NT2/D1 (cell line): ENCODE measurements at regions not wholly inside any gene's neighbourhood (a gene's known extent, or its start where the extent isn't known, plus 50 kb on each side); places are given as distances from the start of the nearest gene placed in this dataset.

Experiments used
- DNase-seq: peaks from one replicate; pipeline ENCODE4 v3.0.0-alpha.2; 2011; ENCODE audit warnings: low read depth, low spot score
- H3K27me3 ChIP-seq: 2 replicates; pipeline ENCODE4 v1.6.0; 2011; ENCODE audit warnings: mild to moderate bottlenecking; ENCODE audit not compliant: insufficient read length, insufficient read depth
- H3K36me3 ChIP-seq: 2 replicates; pipeline ENCODE4 v1.6.1; 2011; ENCODE audit warnings: mild to moderate bottlenecking, low read length, mixed read lengths; ENCODE audit not compliant: insufficient read depth, insufficient read length
- H3K4me1 ChIP-seq: 2 replicates; pipeline ENCODE4 v1.5.1; 2011; ENCODE audit not compliant: insufficient read depth, insufficient read length
- H3K4me3 ChIP-seq: 2 replicates; pipeline ENCODE4 v1.5.1; 2011; ENCODE audit warnings: low read depth; ENCODE audit not compliant: insufficient read length
- H3K9ac ChIP-seq: 2 replicates; pipeline ENCODE4 v1.6.0; 2011; ENCODE audit warnings: low read depth; ENCODE audit not compliant: insufficient read length
- H3K9me3 ChIP-seq: 2 replicates; pipeline ENCODE4 v1.5.1; 2011; ENCODE audit warnings: mild to moderate bottlenecking, low read length; ENCODE audit not compliant: insufficient read depth
- SUZ12 ChIP-seq: IDR thresholded peaks from 2 replicates; pipeline ENCODE4 v1.6.1; 2011; ENCODE audit not compliant: insufficient read length, insufficient read depth; ENCODE audit errors: extremely low read depth
- YY1 ChIP-seq: IDR thresholded peaks from 2 replicates; pipeline ENCODE4 v1.6.1; 2011; ENCODE audit not compliant: insufficient read length, insufficient read depth
- ZNF274 ChIP-seq: IDR thresholded peaks from 2 replicates; pipeline ENCODE4 v1.6.1; 2011; ENCODE audit warnings: mild to moderate bottlenecking, low read depth, low read length

DNA sequence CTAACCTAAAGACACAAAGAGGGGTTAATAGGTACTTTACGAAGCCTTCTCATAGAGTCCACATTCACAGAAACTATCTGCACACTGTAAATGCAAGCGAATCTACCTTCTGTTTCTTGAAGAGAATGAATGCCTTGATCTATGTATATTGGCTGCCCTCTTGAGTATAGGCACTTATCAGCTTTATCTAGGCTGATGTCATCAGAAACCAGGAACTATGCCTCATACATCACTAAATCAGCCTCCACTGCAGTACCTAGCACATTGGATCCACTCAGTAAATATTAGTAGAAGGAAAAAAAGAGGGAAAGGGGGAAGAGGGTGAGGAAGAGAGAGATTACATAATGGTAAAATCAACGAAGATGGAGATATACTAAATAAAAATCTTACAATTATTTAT is 477.1 kb downstream of the CAAP1 start:
- no peak for TF ChIP-seq YY1
- no peak for TF ChIP-seq SUZ12
- TF ChIP-seq ZNF274 = no peak
- DNase-seq = no peak
- no peaks in the 10 kb centered on the region for H3K4me1 ChIP-seq
- no peaks in the 10 kb centered on the region for H3K27me3 ChIP-seq
- no peak overlapping the region for H3K9ac ChIP-seq
- no peaks in the 10 kb centered on the region for H3K36me3 ChIP-seq
- no peak overlapping the region for H3K4me3 ChIP-seq
- no peaks in the 10 kb centered on the region for H3K9me3 ChIP-seq

DNA sequence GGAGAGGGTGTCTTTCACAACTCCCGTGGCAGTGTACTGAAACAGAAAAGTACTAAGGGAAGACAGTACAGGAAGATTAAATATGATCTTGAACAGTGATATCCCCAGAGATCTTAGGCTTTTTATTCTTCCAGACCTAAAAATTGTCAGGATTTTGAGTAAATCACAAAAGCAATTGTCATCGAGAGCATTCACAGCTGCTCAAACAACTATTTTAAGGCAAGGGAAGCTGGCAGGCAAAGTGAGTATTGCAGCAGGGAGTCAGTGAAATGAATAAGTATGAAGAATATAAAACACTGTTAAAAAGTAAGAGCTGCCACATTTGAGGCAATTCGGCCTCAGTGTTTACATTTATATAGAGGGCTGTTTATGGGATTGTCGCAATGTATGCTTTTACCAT is 479.0 kb downstream of the CAAP1 start:
- Histone ChIP-seq H3K9me3 (no peaks in the 10 kb centered on the region), H3K9ac (no peak overlapping the region), H3K4me1 (no peaks in the 10 kb centered on the region), H3K27me3 (no peaks in the 10 kb centered on the region), H3K36me3 (no peaks in the 10 kb centered on the region), H3K4me3 (no peak overlapping the region)
- TF ChIP-seq ZNF274 (no peak), YY1 (no peak), SUZ12 (no peak)
- no peak for DNase-seq

DNA sequence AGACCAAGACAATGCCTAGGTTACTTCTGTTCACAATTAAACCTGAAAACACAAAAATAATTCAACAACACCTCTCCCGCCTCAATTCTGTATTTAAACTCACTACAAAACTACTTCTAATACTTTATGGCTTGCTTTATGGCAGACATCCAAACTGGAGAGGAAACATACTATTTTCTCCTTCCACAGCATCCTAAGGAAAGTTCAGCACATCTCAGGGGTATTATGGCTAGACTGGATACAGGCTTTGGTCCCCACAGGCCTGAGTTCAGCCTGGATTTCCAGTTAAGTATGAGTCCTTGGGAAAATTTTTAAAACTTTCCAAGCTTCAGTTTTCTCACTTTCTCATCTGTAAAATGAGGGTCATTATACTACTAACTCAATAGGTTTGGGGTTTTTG is 480.2 kb downstream of the CAAP1 start:
- Histone ChIP-seq H3K36me3 (no peaks in the 10 kb centered on the region), H3K9ac (no peak overlapping the region), H3K4me1 (no peaks in the 10 kb centered on the region), H3K4me3 (no peak overlapping the region), H3K27me3 (no peaks in the 10 kb centered on the region), H3K9me3 (no peaks in the 10 kb centered on the region)
- DNase-seq = no peak
- no peak for TF ChIP-seq ZNF274
- TF ChIP-seq SUZ12 = no peak
- TF ChIP-seq YY1 = no peak

DNA sequence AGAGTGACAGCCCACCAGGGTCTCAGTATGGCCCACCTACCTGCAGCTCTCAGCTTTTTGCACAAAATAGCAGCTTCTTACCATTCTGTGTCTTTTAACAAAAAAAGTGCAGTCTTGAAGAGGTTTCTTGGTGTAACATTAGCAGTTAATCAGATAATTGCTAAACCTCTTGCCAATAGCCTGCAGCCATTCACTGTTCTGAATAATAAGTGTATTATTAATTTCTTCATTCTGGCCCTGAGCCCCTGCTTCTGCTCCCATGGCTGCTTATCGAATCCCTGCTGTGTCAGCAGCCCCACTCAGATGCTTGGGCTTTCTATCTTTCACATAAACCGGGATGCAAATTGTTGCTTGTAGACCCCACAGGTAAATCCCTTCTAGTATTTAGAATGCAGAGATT is 485.9 kb downstream of the CAAP1 start:
- Histone ChIP-seq H3K4me3 (no peak overlapping the region), H3K4me1 (no peaks in the 10 kb centered on the region), H3K27me3 (no peaks in the 10 kb centered on the region), H3K9ac (no peak overlapping the region), H3K9me3 (no peaks in the 10 kb centered on the region), H3K36me3 (no peaks in the 10 kb centered on the region)
- DNase-seq = no peak
- no peak for TF ChIP-seq SUZ12
- no peak for TF ChIP-seq YY1
- no peak for TF ChIP-seq ZNF274

DNA sequence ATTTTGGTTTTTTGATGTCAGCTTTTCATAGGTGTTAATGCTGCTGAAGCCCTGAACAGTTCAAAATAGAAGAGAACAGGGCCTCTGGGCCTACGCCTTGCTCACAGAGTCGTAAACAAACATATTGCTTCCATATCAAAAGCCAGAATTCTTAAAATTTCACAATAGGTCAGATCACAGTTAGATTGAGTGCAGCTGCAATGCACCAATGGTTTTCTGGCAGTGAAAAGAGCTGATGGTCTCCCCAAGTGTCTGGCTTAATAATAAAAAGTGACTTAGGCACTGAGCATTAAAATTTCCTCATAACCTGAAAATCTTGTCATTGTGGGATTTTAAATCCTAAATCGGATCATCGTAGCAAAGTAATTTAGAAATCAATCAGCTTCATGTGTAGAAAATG is 493.0 kb downstream of the CAAP1 start:
- Histone ChIP-seq H3K27me3 (no peaks in the 10 kb centered on the region), H3K4me3 (no peak overlapping the region), H3K4me1 (no peaks in the 10 kb centered on the region), H3K9ac (no peak overlapping the region), H3K36me3 (no peaks in the 10 kb centered on the region), H3K9me3 (no peaks in the 10 kb centered on the region)
- no peak for DNase-seq
- no peak for TF ChIP-seq YY1
- TF ChIP-seq ZNF274 = no peak
- TF ChIP-seq SUZ12 = no peak

DNA sequence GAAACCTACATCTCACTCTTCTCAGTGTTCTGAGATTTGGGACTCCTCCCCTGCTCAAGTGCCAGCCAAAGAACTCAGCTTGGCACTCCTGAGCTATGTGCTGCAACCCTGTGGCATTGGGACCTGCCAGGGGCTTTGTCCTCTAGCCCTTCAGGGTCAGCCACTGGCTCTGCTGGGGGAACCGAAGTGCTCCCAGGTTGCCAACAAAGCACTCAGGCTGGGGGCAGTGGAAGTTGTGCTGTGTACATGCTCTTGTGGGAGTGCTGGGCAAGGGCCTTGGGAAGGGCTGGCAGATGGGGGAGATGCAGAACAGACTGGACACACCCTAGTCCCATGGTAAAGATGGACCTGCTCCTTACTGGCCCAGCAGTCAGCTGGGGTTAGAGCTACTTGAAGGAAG is 498.6 kb downstream of the CAAP1 start:
- Histone ChIP-seq H3K27me3 (no peaks in the 10 kb centered on the region), H3K9me3 (peaks cover 20% of the 10 kb centered on the region; the same call in 1 of the 2 replicates), H3K36me3 (no peaks in the 10 kb centered on the region), H3K4me1 (no peaks in the 10 kb centered on the region), H3K4me3 (no peak overlapping the region), H3K9ac (no peak overlapping the region)
- TF ChIP-seq SUZ12 = no peak
- no peak for TF ChIP-seq YY1
- no peak for TF ChIP-seq ZNF274
- DNase-seq = no peak

DNA sequence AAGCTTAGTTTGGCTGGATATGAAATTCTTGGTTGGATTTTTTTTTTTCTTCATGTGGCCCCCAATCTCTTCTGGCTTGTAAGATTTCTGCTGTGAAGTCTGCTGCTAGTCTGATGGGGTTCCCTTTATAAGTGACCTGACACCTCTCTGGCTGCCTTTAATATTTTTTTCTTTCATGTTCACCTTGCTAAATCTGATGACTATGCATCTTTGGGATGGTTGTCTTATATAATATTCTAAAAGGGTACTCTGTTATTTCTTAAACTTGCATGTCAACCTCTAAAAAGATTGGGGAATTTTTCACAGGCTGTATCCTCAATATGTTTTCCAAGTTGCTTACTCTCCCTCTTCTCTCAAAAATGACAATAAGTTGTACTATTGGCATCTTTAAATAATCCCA is 500.0 kb downstream of the CAAP1 start:
- TF ChIP-seq ZNF274 = no peak
- no peak for TF ChIP-seq YY1
- TF ChIP-seq SUZ12 = no peak
- peaks cover 23% of the 10 kb centered on the region; the same call in 1 of the 2 replicates for H3K9me3 ChIP-seq
- no peaks in the 10 kb centered on the region for H3K27me3 ChIP-seq
- no peak overlapping the region for H3K9ac ChIP-seq
- no peaks in the 10 kb centered on the region for H3K4me1 ChIP-seq
- DNase-seq = no peak
- H3K4me3 ChIP-seq = no peak overlapping the region
- H3K36me3 ChIP-seq = no peaks in the 10 kb centered on the region
